HepG2 (cell line): ENCODE measurements at regions not wholly inside any gene's neighbourhood (a gene's known extent, or its start where the extent isn't known, plus 50 kb on each side); places are given as distances from the start of the nearest gene placed in this dataset.

Source experiments
- ATAC-seq: fragments of 200-7000 bp; cut with Tn5 transposase; 3 replicates; pipeline ENCODE4 v1.9.1; 2020; ENCODE audit warnings: mild to moderate bottlenecking, moderate library complexity
- BruUV-seq: library from RNA; stranded (reverse); fragments of 400-500 nt; replicated peaks from 2 replicates; lab custom pipeline; 2021; lab: Mats Ljungman, UMichigan
- CTCF ChIA-PET: fragments of 300-600 bp; formaldehyde crosslinking; extraction: SDS; loops from one replicate; lab custom pipeline; 2021; ENCODE audit warnings: low total read pairs, inconsistent platforms, low intra/inter-chr PET ratio; lab: Yijun Ruan, JAX
- POLR2A ChIA-PET: fragments of 350-600 bp; sonication (Branson Sonifier 250); formaldehyde crosslinking; loops from one replicate; lab custom pipeline; 2020; ENCODE audit warnings: antibody characterized with exemption, inconsistent platforms; lab: Yijun Ruan, JAX
- DNase-seq: peaks from one replicate; pipeline ENCODE4 v3.0.0-alpha.2; 2015; ENCODE audit warnings: low spot score
- FAIRE-seq: peaks from 3 replicates; lab custom pipeline; 2011; peaks lifted over from hg19 to GRCh38; lab: Jason Lieb, UNC
- H2AFZ ChIP-seq: one replicate; pipeline ENCODE4 v1.6.1; 2011; ENCODE audit warnings: low read length, inconsistent platforms
- H3K27ac ChIP-seq: fragments of 300-600 bp; 3 replicates; pipeline ENCODE4 v1.8.0; 2011; ENCODE audit warnings: mixed run types, mild to moderate bottlenecking, mixed read lengths, low read length, inconsistent platforms; ENCODE audit not compliant: insufficient read depth; ENCODE audit errors: extremely low read length
- H3K27me3 ChIP-seq, 2 experiments: fragments of 200-600 bp in 1 of 2; 2 replicates in 1 of 2; 3 replicates in 1 of 2; pipeline versions ENCODE4 v1.6.0 to v1.8.0; 2011; ENCODE audit warnings: low read length in 2 of 2, mild to moderate bottlenecking in 2 of 2, moderate library complexity in 2 of 2, inconsistent platforms in 1 of 2; ENCODE audit not compliant: insufficient read depth in 2 of 2, control insufficient read depth in 1 of 2
- H3K36me3 ChIP-seq, 2 experiments: fragments of 200-600 bp in 1 of 2; replicated peaks in 1 of 2; 2 replicates in 1 of 2; 3 replicates in 1 of 2; pipeline versions ENCODE4 v1.5.1 to v1.8.0; 2011; ENCODE audit warnings: low read length in 2 of 2, inconsistent platforms in 1 of 2; ENCODE audit not compliant: insufficient read depth in 2 of 2, control insufficient read depth in 1 of 2
- H3K4me1 ChIP-seq: 2 replicates; pipeline ENCODE4 v1.5.1; 2012; ENCODE audit warnings: low read length, inconsistent platforms; ENCODE audit not compliant: insufficient read depth
- H3K4me2 ChIP-seq: 2 replicates; pipeline ENCODE4 v1.6.0; 2011; ENCODE audit warnings: low read depth, low read length, inconsistent platforms
- H3K4me3 ChIP-seq, 3 experiments: fragments of 200-600 bp in 1 of 3; sonication (generic), shearing (Covaris generic) in 1 of 3; replicated peaks in 1 of 3; 2 replicates each; pipeline ENCODE4 v1.5.1; 2011 to 2016; ENCODE audit warnings: low read length in 3 of 3, inconsistent platforms in 2 of 3, low read depth in 2 of 3, mild to moderate bottlenecking in 2 of 3, control low read depth in 1 of 3, mixed read lengths in 1 of 3; ENCODE audit not compliant: insufficient read depth in 1 of 3
- H3K79me2 ChIP-seq: one replicate; pipeline ENCODE4 v1.6.1; 2011; ENCODE audit warnings: low read length, inconsistent platforms; ENCODE audit not compliant: insufficient read depth
- H3K9ac ChIP-seq: 2 replicates; pipeline ENCODE4 v1.6.0; 2011; ENCODE audit warnings: mild to moderate bottlenecking, low read depth, low read length, inconsistent platforms; ENCODE audit not compliant: insufficient read depth
- H3K9me3 ChIP-seq: 2 replicates; pipeline ENCODE4 v1.5.1; 2012; ENCODE audit warnings: mild to moderate bottlenecking, low read length
- H4K20me1 ChIP-seq: 2 replicates; pipeline ENCODE4 v1.6.0; 2011; ENCODE audit warnings: inconsistent platforms, mild to moderate bottlenecking, low read length, moderate library complexity; ENCODE audit not compliant: insufficient read depth
- BCL3 ChIP-seq: sonication (generic); formaldehyde crosslinking; IDR thresholded peaks from 2 replicates; pipeline ENCODE4 v1.5.1; 2020; ENCODE audit warnings: mild to moderate bottlenecking, missing genetic modification reagents, moderate library complexity
- CEBPG ChIP-seq: IDR thresholded peaks from 2 replicates; pipeline ENCODE4 v1.6.1; 2016
- CENPT ChIP-seq: sonication (generic); formaldehyde crosslinking; IDR thresholded peaks from 2 replicates; pipeline ENCODE4 v1.8.0; 2022; ENCODE audit warnings: low read depth, mild to moderate bottlenecking, moderate library complexity, missing genetic modification reagents
- E2F1 ChIP-seq: sonication (generic); formaldehyde crosslinking; IDR thresholded peaks from 2 replicates; pipeline ENCODE4 v1.5.0; 2020; ENCODE audit warnings: missing genetic modification reagents
- HDAC2 ChIP-seq: sonication (generic); formaldehyde crosslinking; IDR thresholded peaks from 2 replicates; pipeline ENCODE4 v1.4.0; 2020; ENCODE audit warnings: missing genetic modification reagents
- KMT2A ChIP-seq: sonication (generic); formaldehyde crosslinking; IDR thresholded peaks from 2 replicates; pipeline ENCODE4 v1.4.0; 2020; ENCODE audit warnings: missing genetic modification reagents
- RARA ChIP-seq: IDR thresholded peaks from 2 replicates; pipeline ENCODE4 v1.6.1; 2016; ENCODE audit warnings: missing genetic modification reagents, missing compliant biosample characterization
- SIX1 ChIP-seq: sonication (generic); formaldehyde crosslinking; IDR thresholded peaks from 2 replicates; pipeline ENCODE4 v1.4.0; 2020; ENCODE audit warnings: missing genetic modification reagents, borderline replicate concordance
- ZBTB38 ChIP-seq: sonication (generic); formaldehyde crosslinking; IDR thresholded peaks from 2 replicates; pipeline ENCODE4 v1.5.1; 2020; ENCODE audit warnings: mild to moderate bottlenecking, missing genetic modification reagents
- ZBTB46 ChIP-seq: sonication (generic); formaldehyde crosslinking; IDR thresholded peaks from 2 replicates; pipeline ENCODE4 v1.4.0; 2020; ENCODE audit warnings: mild to moderate bottlenecking, missing genetic modification reagents, borderline replicate concordance
- ZNF468 ChIP-seq: sonication (generic); formaldehyde crosslinking; IDR thresholded peaks from 2 replicates; pipeline ENCODE4 v1.8.0; 2022; ENCODE audit warnings: mild to moderate bottlenecking, moderate library complexity, missing genetic modification reagents
- ZNF546 ChIP-seq: sonication (generic); formaldehyde crosslinking; conservative IDR thresholded peaks from 2 replicates; pipeline ENCODE4 v1.8.1; 2023; ENCODE audit warnings: mild to moderate bottlenecking, missing genetic modification reagents
- ZNF564 ChIP-seq: sonication (generic); formaldehyde crosslinking; IDR thresholded peaks from 2 replicates; pipeline ENCODE4 v1.8.1; 2023; ENCODE audit warnings: mild to moderate bottlenecking, missing genetic modification reagents
- ZNF597 ChIP-seq: sonication (generic); formaldehyde crosslinking; IDR thresholded peaks from 2 replicates; pipeline ENCODE4 v1.5.0; 2020; ENCODE audit warnings: missing genetic modification reagents
- ZNF660 ChIP-seq: sonication (generic); formaldehyde crosslinking; IDR thresholded peaks from 2 replicates; pipeline ENCODE4 v1.5.1; 2020; ENCODE audit warnings: mild to moderate bottlenecking, low read depth, missing genetic modification reagents, borderline replicate concordance
- WGBS: methylation state at CpG from one replicate; pipeline ENCODE4 v1.1.6; 2017; ENCODE audit warnings: low lambda C conversion rate; 5-methylcytosine and 5-hydroxymethylcytosine counted together
- in situ Hi-C: cut with HindIII; loops from 2 replicates; pipeline ENCODE4 v1.10.0; 2017; ENCODE audit warnings: low pct_unique_long_range_greater_than_20kb; ENCODE audit not compliant: extremely low pct_ligation_motif_present
- intact Hi-C: fragments of 100-400 bp; cut with micrococcal nuclease; formaldehyde crosslinking; loops from one replicate; pipeline ENCODE4 v1.10.0; 2022; ENCODE audit not compliant: unreplicated experiment

GRCh38 chr2:167785606-167786216, 461.7 kb downstream of the STK39 start:
- no peak overlapping the region for H2AFZ ChIP-seq
- FAIRE-seq: no peak
- no peak overlapping the region for H3K27ac ChIP-seq
- no peak for ATAC-seq
- H3K27me3 ChIP-seq: no peaks in the 10 kb centered on the region
- peaks cover 25% of the 10 kb centered on the region for H3K4me1 ChIP-seq
- POLR2A ChIA-PET: no interaction called here
- no peaks in the 10 kb centered on the region for H4K20me1 ChIP-seq
- CTCF ChIA-PET: no interaction called here
- no peak overlapping the region for H3K4me2 ChIP-seq
- 63% methylated on average over 6 of the region's 6 CpGs for WGBS
- H3K4me3 ChIP-seq: no peak overlapping the region
- H3K79me2 ChIP-seq: no peaks in the 10 kb centered on the region
- in situ Hi-C loops (no loop called here), intact Hi-C loops (no loop called here)
- H3K9me3 ChIP-seq: no peaks in the 10 kb centered on the region
- no peaks in the 10 kb centered on the region for H3K36me3 ChIP-seq
- BruUV-seq: no TSS peak
- no peak overlapping the region for H3K9ac ChIP-seq
- DNase-seq: no peak
- TF ChIP-seq ZBTB38 (CRISPR knock-in tag) (no peak), ZBTB46 (no peak), ZNF597 (CRISPR knock-in tag) (no peak), ZNF468 (no peak), CENPT (CRISPR knock-in tag) (no peak), HDAC2 (CRISPR knock-in tag) (no peak), KMT2A (no peak), BCL3 (CRISPR knock-in tag) (no peak), RARA (CRISPR knock-in tag) (no peak), ZNF660 (CRISPR knock-in tag) (no peak), SIX1 (CRISPR knock-in tag) (no peak), ZNF546 (CRISPR knock-in tag) (no peak), E2F1 (CRISPR knock-in tag) (no peak), ZNF564 (CRISPR knock-in tag) (no peak), CEBPG (CRISPR knock-in tag) (no peak)
